ENCODE measurements at regions not wholly inside any gene's neighbourhood (a gene's known extent, or its start where the extent isn't known, plus 50 kb on each side); places are given as distances from the start of the nearest gene placed in this dataset.

- no peak overlapping the region for H3K9ac ChIP-seq (ENCODE audit: low read length)
- no peaks in the 10 kb centered on the region for H3K4me1 ChIP-seq (ENCODE audit: insufficient read depth, low read length)
- H3K36me3 ChIP-seq (ENCODE audit: insufficient read depth, low read length): no peaks in the 10 kb centered on the region
- no peak overlapping the region for H3K27ac ChIP-seq (ENCODE audit: low read depth, low read length)
- H3K4me3 ChIP-seq (ENCODE audit: low read depth in 1 of 2, low read length in 2 of 2): no peak overlapping the region
- no peaks in the 10 kb centered on the region for H3K9me3 ChIP-seq (ENCODE audit: low read length)
- H3K27me3 ChIP-seq (ENCODE audit: control insufficient read depth in 1 of 2, insufficient read depth in 2 of 2, low read length in 2 of 2): no peaks in the 10 kb centered on the region
Measured at GRCh38 chr10:128839701-128840100, 627.3 kb upstream of the MGMT start.

- Histone ChIP-seq H3K36me3 (ENCODE audit: insufficient read depth, low read length) (no peaks in the 10 kb centered on the region), H3K27ac (ENCODE audit: low read depth, low read length) (no peak overlapping the region)
Measured at GRCh38 chr10:128843972-128844371, 623.1 kb upstream of the MGMT start.

GRCh38 chr10:128846927-128847326 is 620.1 kb upstream of the MGMT start:
- Histone ChIP-seq H3K4me1 (ENCODE audit: insufficient read depth, low read length) (no peaks in the 10 kb centered on the region), H3K4me3 (ENCODE audit: low read depth in 1 of 2, low read length in 2 of 2) (no peak overlapping the region), H3K9ac (ENCODE audit: low read length) (no peak overlapping the region), H3K27me3 (ENCODE audit: control insufficient read depth in 1 of 2, insufficient read depth in 2 of 2, low read length in 2 of 2) (no peaks in the 10 kb centered on the region), H3K9me3 (ENCODE audit: low read length) (no peaks in the 10 kb centered on the region), H3K36me3 (ENCODE audit: insufficient read depth, low read length) (no peaks in the 10 kb centered on the region), H3K27ac (ENCODE audit: low read depth, low read length) (no peak overlapping the region)

More at GRCh38 chr10:128843972-128844371, 623.1 kb upstream of the MGMT start:
- no peaks in the 10 kb centered on the region for H3K9me3 ChIP-seq (ENCODE audit: low read length)
- no peak overlapping the region for H3K4me3 ChIP-seq (ENCODE audit: low read depth in 1 of 2, low read length in 2 of 2)
- no peak overlapping the region for H3K9ac ChIP-seq (ENCODE audit: low read length)
- no peaks in the 10 kb centered on the region for H3K27me3 ChIP-seq (ENCODE audit: control insufficient read depth in 1 of 2, insufficient read depth in 2 of 2, low read length in 2 of 2)
- H3K4me1 ChIP-seq (ENCODE audit: insufficient read depth, low read length): no peaks in the 10 kb centered on the region

- H3K4me1 ChIP-seq (ENCODE audit: insufficient read depth, low read length): no peaks in the 10 kb centered on the region
- no peaks in the 10 kb centered on the region for H3K27me3 ChIP-seq (ENCODE audit: control insufficient read depth in 1 of 2, insufficient read depth in 2 of 2, low read length in 2 of 2)
Measured at GRCh38 chr10:128848810-128849209, 618.2 kb upstream of the MGMT start.

GRCh38 chr10:128850647-128851046 is 616.4 kb upstream of the MGMT start:
- no peaks in the 10 kb centered on the region for H3K27me3 ChIP-seq (ENCODE audit: control insufficient read depth in 1 of 2, insufficient read depth in 2 of 2, low read length in 2 of 2)
- H3K27ac ChIP-seq (ENCODE audit: low read depth, low read length): no peak overlapping the region
- no peaks in the 10 kb centered on the region for H3K36me3 ChIP-seq (ENCODE audit: insufficient read depth, low read length)
- peaks cover 11% of the 10 kb centered on the region for H3K4me1 ChIP-seq (ENCODE audit: insufficient read depth, low read length)
- H3K9ac ChIP-seq (ENCODE audit: low read length): no peak overlapping the region
- no peak overlapping the region for H3K4me3 ChIP-seq (ENCODE audit: low read depth in 1 of 2, low read length in 2 of 2)
- H3K9me3 ChIP-seq (ENCODE audit: low read length): no peaks in the 10 kb centered on the region

More at GRCh38 chr10:128848810-128849209, 618.2 kb upstream of the MGMT start:
- Histone ChIP-seq H3K4me3 (ENCODE audit: low read depth in 1 of 2, low read length in 2 of 2) (no peak overlapping the region), H3K9me3 (ENCODE audit: low read length) (no peaks in the 10 kb centered on the region), H3K27ac (ENCODE audit: low read depth, low read length) (no peak overlapping the region), H3K36me3 (ENCODE audit: insufficient read depth, low read length) (no peaks in the 10 kb centered on the region), H3K9ac (ENCODE audit: low read length) (no peak overlapping the region)

- H3K27me3 ChIP-seq (ENCODE audit: control insufficient read depth in 1 of 2, insufficient read depth in 2 of 2, low read length in 2 of 2): no peaks in the 10 kb centered on the region
- peaks cover 11% of the 10 kb centered on the region for H3K4me1 ChIP-seq (ENCODE audit: insufficient read depth, low read length)
- H3K4me3 ChIP-seq (ENCODE audit: low read depth in 1 of 2, low read length in 2 of 2): no peak overlapping the region
- no peaks in the 10 kb centered on the region for H3K9me3 ChIP-seq (ENCODE audit: low read length)
- no peaks in the 10 kb centered on the region for H3K36me3 ChIP-seq (ENCODE audit: insufficient read depth, low read length)
- H3K27ac ChIP-seq (ENCODE audit: low read depth, low read length): no peak overlapping the region
- no peak overlapping the region for H3K9ac ChIP-seq (ENCODE audit: low read length)
Measured at GRCh38 chr10:128851281-128851680, 615.8 kb upstream of the MGMT start.

GRCh38 chr10:128851726-128852125 is 615.3 kb upstream of the MGMT start:
- peaks cover 11% of the 10 kb centered on the region for H3K4me1 ChIP-seq (ENCODE audit: insufficient read depth, low read length)
- H3K9me3 ChIP-seq (ENCODE audit: low read length): no peaks in the 10 kb centered on the region
- no peaks in the 10 kb centered on the region for H3K27me3 ChIP-seq (ENCODE audit: control insufficient read depth in 1 of 2, insufficient read depth in 2 of 2, low read length in 2 of 2)
- no peak overlapping the region for H3K4me3 ChIP-seq (ENCODE audit: low read depth in 1 of 2, low read length in 2 of 2)
- no peaks in the 10 kb centered on the region for H3K36me3 ChIP-seq (ENCODE audit: insufficient read depth, low read length)
- H3K27ac ChIP-seq (ENCODE audit: low read depth, low read length): no peak overlapping the region
- no peak overlapping the region for H3K9ac ChIP-seq (ENCODE audit: low read length)

- peaks cover 11% of the 10 kb centered on the region for H3K4me1 ChIP-seq (ENCODE audit: insufficient read depth, low read length)
- H3K27ac ChIP-seq (ENCODE audit: low read depth, low read length): no peak overlapping the region
- no peaks in the 10 kb centered on the region for H3K9me3 ChIP-seq (ENCODE audit: low read length)
- H3K27me3 ChIP-seq (ENCODE audit: control insufficient read depth in 1 of 2, insufficient read depth in 2 of 2, low read length in 2 of 2): no peaks in the 10 kb centered on the region
- no peak overlapping the region for H3K9ac ChIP-seq (ENCODE audit: low read length)
- H3K4me3 ChIP-seq (ENCODE audit: low read depth in 1 of 2, low read length in 2 of 2): no peak overlapping the region
- no peaks in the 10 kb centered on the region for H3K36me3 ChIP-seq (ENCODE audit: insufficient read depth, low read length)
Measured at GRCh38 chr10:128852449-128852848, 614.6 kb upstream of the MGMT start.

- H3K9me3 ChIP-seq (ENCODE audit: low read length): no peaks in the 10 kb centered on the region
- H3K4me3 ChIP-seq (ENCODE audit: low read depth in 1 of 2, low read length in 2 of 2): no peak overlapping the region
- H3K27me3 ChIP-seq (ENCODE audit: control insufficient read depth in 1 of 2, insufficient read depth in 2 of 2, low read length in 2 of 2): no peaks in the 10 kb centered on the region
- no peaks in the 10 kb centered on the region for H3K36me3 ChIP-seq (ENCODE audit: insufficient read depth, low read length)
- H3K9ac ChIP-seq (ENCODE audit: low read length): no peak overlapping the region
- peaks cover 11% of the 10 kb centered on the region for H3K4me1 ChIP-seq (ENCODE audit: insufficient read depth, low read length)
- no peak overlapping the region for H3K27ac ChIP-seq (ENCODE audit: low read depth, low read length)
Measured at GRCh38 chr10:128852902-128853301, 614.1 kb upstream of the MGMT start.

GRCh38 chr10:128853537-128853936 is 613.5 kb upstream of the MGMT start:
- Histone ChIP-seq H3K9ac (ENCODE audit: low read length) (no peak overlapping the region), H3K4me3 (ENCODE audit: low read depth in 1 of 2, low read length in 2 of 2) (no peak overlapping the region), H3K4me1 (ENCODE audit: insufficient read depth, low read length) (peaks cover 11% of the 10 kb centered on the region), H3K36me3 (ENCODE audit: insufficient read depth, low read length) (no peaks in the 10 kb centered on the region), H3K9me3 (ENCODE audit: low read length) (no peaks in the 10 kb centered on the region), H3K27ac (ENCODE audit: low read depth, low read length) (no peak overlapping the region), H3K27me3 (ENCODE audit: control insufficient read depth in 1 of 2, insufficient read depth in 2 of 2, low read length in 2 of 2) (no peaks in the 10 kb centered on the region)

GRCh38 chr10:128854204-128854603 is 612.8 kb upstream of the MGMT start:
- no peaks in the 10 kb centered on the region for H3K9me3 ChIP-seq (ENCODE audit: low read length)
- no peaks in the 10 kb centered on the region for H3K27me3 ChIP-seq (ENCODE audit: control insufficient read depth in 1 of 2, insufficient read depth in 2 of 2, low read length in 2 of 2)
- H3K9ac ChIP-seq (ENCODE audit: low read length): no peak overlapping the region
- no peak overlapping the region for H3K4me3 ChIP-seq (ENCODE audit: low read depth in 1 of 2, low read length in 2 of 2)
- peaks cover 11% of the 10 kb centered on the region for H3K4me1 ChIP-seq (ENCODE audit: insufficient read depth, low read length)
- no peak overlapping the region for H3K27ac ChIP-seq (ENCODE audit: low read depth, low read length)
- H3K36me3 ChIP-seq (ENCODE audit: insufficient read depth, low read length): no peaks in the 10 kb centered on the region

- Histone ChIP-seq H3K9me3 (ENCODE audit: low read length) (no peaks in the 10 kb centered on the region), H3K4me1 (ENCODE audit: insufficient read depth, low read length) (peaks cover 11% of the 10 kb centered on the region)
Measured at GRCh38 chr10:128854963-128855362, 612.1 kb upstream of the MGMT start.

More at GRCh38 chr10:128854963-128855362, 612.1 kb upstream of the MGMT start:
- Histone ChIP-seq H3K36me3 (ENCODE audit: insufficient read depth, low read length) (no peaks in the 10 kb centered on the region), H3K27ac (ENCODE audit: low read depth, low read length) (no peak overlapping the region), H3K27me3 (ENCODE audit: control insufficient read depth in 1 of 2, insufficient read depth in 2 of 2, low read length in 2 of 2) (no peaks in the 10 kb centered on the region), H3K4me3 (ENCODE audit: low read depth in 1 of 2, low read length in 2 of 2) (no peak overlapping the region), H3K9ac (ENCODE audit: low read length) (no peak overlapping the region)

Measured in muscle layer of colon (tissue), 2 donors.